ENCODE measurements at regions not wholly inside any gene's neighbourhood (a gene's known extent, or its start where the extent isn't known, plus 50 kb on each side); places are given as distances from the start of the nearest gene placed in this dataset.
A peak's percentile ranks its signal among the peaks of the same experiment; 100 is the strongest.
"Not testable (repeated sequence)": the region's sequence is repeated elsewhere in the genome, so short reads cannot be mapped to it uniquely, and the experiment has no call there.

DNA sequence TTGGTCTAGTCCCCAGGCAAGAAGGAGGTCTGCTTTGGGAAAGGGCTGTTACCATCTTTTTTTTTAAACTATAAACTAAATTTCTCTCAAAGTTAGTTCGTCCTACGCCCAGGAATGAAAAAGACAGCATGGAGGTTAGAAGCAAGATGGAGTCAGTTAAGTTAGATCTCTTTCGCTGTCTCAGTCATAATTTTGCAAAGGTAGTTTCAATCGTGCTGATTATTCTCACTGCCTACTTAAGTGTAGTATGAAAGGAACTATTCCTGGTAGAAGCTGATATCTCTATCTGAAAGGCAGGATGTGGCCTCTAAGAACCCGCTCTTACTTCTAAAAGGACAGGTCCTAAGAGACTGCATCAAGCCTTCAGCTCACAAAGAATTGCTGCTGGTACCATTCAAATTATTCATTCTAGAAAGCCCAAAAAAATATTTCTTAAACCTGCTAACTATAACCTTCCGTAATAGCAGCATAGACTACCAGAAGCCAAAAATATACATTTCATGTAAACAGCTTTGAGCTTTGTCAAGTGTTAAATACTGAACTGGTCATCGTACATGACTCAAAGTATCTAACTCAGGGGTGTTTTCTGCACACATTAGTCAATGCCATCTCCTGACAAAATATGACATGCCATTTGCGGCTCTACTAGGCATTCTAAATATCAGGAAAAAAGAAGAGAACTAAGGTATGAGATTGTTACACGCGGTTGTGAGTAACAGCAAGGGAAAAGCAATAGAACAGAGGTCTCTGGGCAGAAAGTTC, 96.0 kb upstream of the CCDC80 start:
- no peak for DNase-seq (ENCODE audit: low read depth in 2 of 2)

DNA sequence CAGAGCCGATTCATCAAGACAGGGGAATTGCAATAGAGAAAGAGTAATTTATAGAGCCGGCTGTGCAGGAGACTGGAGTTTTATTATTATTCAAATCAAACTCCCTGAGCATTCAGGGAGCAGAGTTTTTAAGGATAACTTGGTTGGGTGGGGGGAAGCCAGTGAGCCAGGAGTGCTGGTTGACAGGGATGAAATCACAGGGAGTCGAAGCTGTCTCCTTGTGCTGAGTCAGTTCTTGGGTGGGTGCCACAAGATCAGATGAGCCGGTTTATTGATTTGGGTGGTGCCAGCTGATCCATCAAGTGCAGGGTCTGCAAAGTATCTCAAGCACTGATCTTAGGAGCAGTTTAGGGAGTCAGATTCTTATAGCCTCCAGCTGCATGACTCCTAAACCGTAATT, 95.4 kb upstream of the CCDC80 start:
- no peak for DNase-seq (ENCODE audit: low read depth in 2 of 2)

DNA sequence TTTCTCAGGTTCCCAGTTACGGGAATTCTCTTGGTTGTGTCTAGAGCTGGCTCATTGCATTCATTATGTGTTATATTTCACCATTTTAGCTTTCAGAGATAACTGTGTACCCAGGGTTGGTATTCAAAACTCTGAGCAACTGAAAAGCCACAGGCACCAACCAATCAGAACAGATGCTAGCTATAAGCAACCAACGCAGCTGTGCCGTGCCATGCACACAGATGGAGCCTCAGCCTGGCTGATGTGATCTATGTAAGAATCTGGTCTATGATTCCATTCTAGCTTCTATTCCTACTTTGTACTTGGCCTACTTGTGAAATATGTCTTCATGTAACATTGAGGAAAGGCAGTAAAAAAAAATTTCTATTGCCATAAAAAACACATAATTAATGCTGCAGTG, 95.0 kb upstream of the CCDC80 start:
- DNase-seq (ENCODE audit: low read depth in 2 of 2), result no peak

GRCh38 chr3:112734736-112735350, 93.9 kb upstream of the CCDC80 start:
- DNase-seq (ENCODE audit: low read depth in 2 of 2), result peak; percentile 14 to 59

- DNase-seq (ENCODE audit: low read depth in 2 of 2), result no peak
Observed at GRCh38 chr3:112734171-112734570, 93.2 kb upstream of the CCDC80 start.

GRCh38 chr3:112730210-112730609, 89.3 kb upstream of the CCDC80 start:
- DNase-seq (ENCODE audit: low read depth in 2 of 2), result no peak

- no peak for DNase-seq (ENCODE audit: low read depth in 2 of 2)
Observed at GRCh38 chr3:112721231-112721630, 80.3 kb upstream of the CCDC80 start.

DNA sequence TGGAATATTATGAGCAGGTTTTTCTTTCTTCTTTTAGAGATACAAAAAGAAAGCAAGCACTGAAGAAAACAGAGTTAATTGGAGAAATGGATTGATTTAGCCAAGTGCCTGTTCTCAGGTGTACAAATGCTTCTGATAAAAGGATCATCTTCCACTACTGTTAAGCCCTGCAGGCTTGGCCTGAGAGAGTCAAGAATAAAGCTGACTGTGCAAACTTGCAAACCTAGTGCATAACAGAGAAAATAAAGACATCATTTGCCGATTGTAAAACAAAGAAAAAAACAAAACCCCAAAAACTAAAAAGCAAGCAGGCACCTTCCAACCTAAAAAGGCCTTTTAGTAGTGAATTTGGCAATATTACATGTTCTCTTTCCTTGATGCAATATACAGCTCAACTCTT, 78.0 kb upstream of the CCDC80 start:
- DNase-seq (ENCODE audit: low read depth in 2 of 2), result no peak

DNA sequence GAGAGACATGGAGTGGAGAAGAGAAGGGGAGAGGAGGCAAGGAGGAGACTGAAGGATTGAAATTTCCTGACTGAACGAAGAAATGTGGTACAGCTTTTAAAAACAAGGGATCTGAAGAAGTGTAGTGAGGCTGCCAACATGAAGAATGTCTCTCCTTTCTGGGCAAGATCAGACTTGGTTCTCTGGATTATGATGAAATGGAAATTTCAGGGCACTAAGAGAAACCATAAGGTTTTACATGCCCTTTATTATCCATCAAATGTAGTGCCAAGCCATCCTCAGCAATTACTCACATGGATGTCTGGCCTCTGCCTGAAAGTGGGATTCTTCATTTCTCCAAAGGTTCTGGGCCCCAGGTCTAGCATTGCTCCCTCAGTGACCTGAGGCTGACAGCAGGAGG, 77.6 kb upstream of the CCDC80 start:
- DNase-seq (ENCODE audit: low read depth in 2 of 2), result no peak

- no peak for DNase-seq (ENCODE audit: low read depth in 2 of 2)
Observed at GRCh38 chr3:112709911-112710310, 69.0 kb upstream of the CCDC80 start.

GRCh38 chr3:112699436-112699978, 58.6 kb upstream of the CCDC80 start:
- DNase-seq (ENCODE audit: low read depth in 2 of 2), result peak; percentile 12 to 59

DNA sequence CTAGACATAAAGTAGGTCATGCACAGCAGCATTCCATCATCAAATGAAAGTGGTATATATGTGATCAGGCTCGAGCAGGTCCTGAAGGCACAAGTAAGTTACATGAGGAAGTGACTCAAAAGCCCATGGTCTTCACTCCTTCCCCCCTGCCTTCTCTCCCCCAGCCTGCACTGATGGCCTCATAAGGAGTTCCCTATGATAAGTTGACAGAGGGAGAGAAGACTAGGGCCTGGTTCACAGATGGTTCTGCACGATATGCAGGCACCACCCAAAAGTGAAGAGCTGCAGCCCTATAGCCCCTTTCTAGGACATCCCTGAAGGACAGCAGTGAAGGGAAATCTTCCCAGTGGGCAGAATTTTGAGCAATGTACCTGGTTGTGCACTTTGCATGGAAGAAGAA, 57.5 kb upstream of the CCDC80 start:
- not testable (repeated sequence) for DNase-seq (ENCODE audit: low read depth in 2 of 2)

DNA sequence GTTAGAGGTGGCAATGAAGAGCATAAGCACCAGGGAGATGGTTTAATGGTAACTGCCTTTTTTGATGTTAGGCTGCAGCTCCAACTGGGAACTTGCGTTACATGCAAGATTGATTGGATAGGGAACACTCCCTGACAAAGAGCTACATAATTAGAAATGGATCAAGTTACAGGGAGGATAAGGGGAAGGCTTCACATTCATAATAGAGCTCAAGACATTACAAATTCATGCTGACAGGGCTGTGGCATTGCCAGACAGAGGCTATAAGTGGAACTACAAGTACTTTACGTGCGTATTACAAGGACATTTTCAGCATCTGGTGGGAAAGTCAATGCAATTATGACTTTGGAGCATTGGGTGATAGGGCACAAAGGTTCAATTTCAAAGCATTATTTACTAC, 55.3 kb upstream of the CCDC80 start:
- not testable (repeated sequence) for DNase-seq (ENCODE audit: low read depth in 2 of 2)

DNA sequence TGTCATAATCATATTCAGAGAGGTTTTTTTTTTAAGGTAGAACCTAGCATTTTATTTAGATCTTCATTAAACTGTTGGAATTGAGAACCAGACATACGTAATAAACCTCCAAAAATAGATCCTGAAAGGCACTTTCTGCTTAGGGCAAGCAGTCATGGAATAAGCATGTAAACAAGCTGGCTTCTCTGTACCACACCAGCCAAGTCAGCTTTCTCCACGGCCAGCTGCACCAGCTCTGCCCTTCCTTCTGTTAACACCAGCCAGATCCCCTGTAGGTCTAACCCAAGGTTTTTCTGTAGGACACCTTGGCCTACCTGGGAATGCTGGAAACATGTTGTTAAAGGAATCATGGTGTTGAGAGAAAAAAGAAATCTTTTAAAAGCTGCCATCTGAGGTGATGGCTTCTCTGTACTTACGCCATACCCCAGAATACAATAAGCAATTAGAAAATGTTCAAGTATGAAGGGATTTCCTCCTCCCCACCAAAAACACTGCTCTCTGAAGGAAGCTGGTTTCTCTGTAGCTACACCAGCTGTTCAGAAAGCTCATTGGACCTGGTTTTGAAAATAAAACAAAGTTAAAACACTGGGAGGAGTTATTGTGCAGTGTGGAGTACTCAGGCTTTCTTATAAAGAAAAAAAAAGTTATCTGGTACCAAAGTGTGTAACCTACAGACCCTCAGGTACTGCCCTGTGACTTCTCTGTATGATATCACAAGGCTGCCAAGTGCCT, 54.6 kb upstream of the CCDC80 start:
- DNase-seq (ENCODE audit: low read depth in 2 of 2), result not testable (repeated sequence)

DNA sequence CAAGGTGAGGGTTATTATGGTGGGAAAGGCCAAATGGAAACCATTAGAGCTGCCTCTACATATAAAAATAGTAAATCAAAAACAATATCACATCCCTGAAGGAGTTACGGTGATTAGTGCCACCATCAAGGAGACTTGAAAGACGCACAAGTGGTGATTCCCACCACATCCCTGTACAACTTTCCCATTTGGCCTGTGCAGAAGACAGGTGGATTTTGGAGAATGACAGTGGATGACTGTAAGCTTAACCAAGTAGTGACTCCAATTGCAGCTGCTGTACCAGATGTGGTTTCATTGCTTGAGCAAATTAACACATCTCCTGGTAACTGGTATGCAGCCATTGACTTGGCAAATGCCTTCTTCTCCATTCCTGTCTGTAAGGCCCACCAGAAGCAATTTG, 54.0 kb upstream of the CCDC80 start:
- DNase-seq (ENCODE audit: low read depth in 2 of 2), result not testable (repeated sequence)

DNA sequence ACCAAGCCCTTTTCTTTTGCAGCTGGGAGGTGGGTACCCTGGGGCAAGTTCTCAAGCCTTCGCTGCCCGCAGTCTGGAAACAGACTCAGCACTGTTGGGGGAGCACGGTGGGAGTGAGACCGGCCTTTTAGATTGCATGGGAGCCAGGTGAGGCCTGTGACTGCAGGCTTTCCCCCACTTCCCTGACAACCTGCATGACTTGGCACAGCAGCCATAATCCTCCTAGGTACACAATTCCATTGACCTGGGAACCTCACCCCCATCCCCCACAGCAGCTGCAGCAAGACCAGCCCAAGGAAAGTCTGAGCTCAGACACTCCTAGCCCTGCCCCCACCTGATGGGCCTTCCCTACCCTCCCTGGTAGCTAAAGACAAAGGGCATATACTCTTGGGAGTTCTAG, 52.2 kb upstream of the CCDC80 start:
- no peak for DNase-seq (ENCODE audit: low read depth in 2 of 2)
